Vagina (tissue), 2 donors: ENCODE measurements at regions not wholly inside any gene's neighbourhood (a gene's known extent, or its start where the extent isn't known, plus 50 kb on each side); places are given as distances from the start of the nearest gene placed in this dataset.

Experiments
- CTCF ChIP-seq, 3 experiments: fragments of 450-650 bp in 2 of 3; fragments of 200-600 bp in 1 of 3; sonication (generic) in 1 of 3; IDR thresholded peaks; one replicate each; pipeline ENCODE4 v1.5.1; 2017 to 2019; ENCODE audit warnings: antibody characterized with exemption in 3 of 3, mild to moderate bottlenecking in 2 of 3, moderate library complexity in 2 of 3
- POLR2A ChIP-seq, 2 donors: fragments of 450-650 bp; IDR thresholded peaks; one replicate each; pipeline ENCODE4 v1.6.1; 2017; ENCODE audit warnings: antibody characterized with exemption in 2 of 2, mild to moderate bottlenecking in 2 of 2, moderate library complexity in 2 of 2
- POLR2AphosphoS5 ChIP-seq, 2 donors: sonication (generic); formaldehyde crosslinking; IDR thresholded peaks; one replicate each; pipeline ENCODE4 v1.9.0; 2017; ENCODE audit warnings: antibody characterized with exemption in 2 of 2, mild to moderate bottlenecking in 2 of 2, low read depth in 1 of 2; ENCODE audit not compliant: insufficient read depth in 1 of 2

GRCh38 chr1:71252900-71253299 is 172.1 kb upstream of the ZRANB2 start:
- no peak for TF ChIP-seq CTCF (IDR thresholded peaks at IDR 0.05)
- TF ChIP-seq POLR2AphosphoS5 (IDR thresholded peaks at IDR 0.05; ENCODE audit: insufficient read depth in 1 of 2, low read depth in 1 of 2), result no peak
- TF ChIP-seq POLR2A (IDR thresholded peaks at IDR 0.05), result no peak
